IPS-18c (cell line): ENCODE measurements at regions not wholly inside any gene's neighbourhood (a gene's known extent, or its start where the extent isn't known, plus 50 kb on each side); places are given as distances from the start of the nearest gene placed in this dataset.

Experiments
- H3K4me3 ChIP-seq: 2 replicates; pipeline ENCODE4 v1.7.0; 2013; ENCODE audit warnings: low read depth, mild to moderate bottlenecking, low read length, moderate library complexity; ENCODE audit not compliant: insufficient read depth
- H3K9me3 ChIP-seq: one replicate; pipeline ENCODE4 v1.6.1; 2013; ENCODE audit warnings: mild to moderate bottlenecking, low read length, moderate library complexity; ENCODE audit not compliant: control insufficient read depth, insufficient read depth

- Histone ChIP-seq H3K9me3 (peaks cover 6% of the 10 kb centered on the region), H3K4me3 (no peak overlapping the region)
Observed at GRCh38 chr10:131616040-131616439, 284.8 kb upstream of the PPP2R2D start.

GRCh38 chr10:131617113-131617858 is 283.5 kb upstream of the PPP2R2D start:
- Histone ChIP-seq H3K4me3 (no peak overlapping the region), H3K9me3 (peaks cover 9% of the 10 kb centered on the region)

- peaks cover 9% of the 10 kb centered on the region for H3K9me3 ChIP-seq
- no peak overlapping the region for H3K4me3 ChIP-seq
Observed at GRCh38 chr10:131618587-131619267, 282.1 kb upstream of the PPP2R2D start.

- peaks cover 12% of the 10 kb centered on the region for H3K9me3 ChIP-seq
- no peak overlapping the region for H3K4me3 ChIP-seq
Observed at GRCh38 chr10:131620314-131620713, 280.5 kb upstream of the PPP2R2D start.

GRCh38 chr10:131620904-131621303 is 279.9 kb upstream of the PPP2R2D start:
- Histone ChIP-seq H3K4me3 (no peak overlapping the region), H3K9me3 (peaks cover 12% of the 10 kb centered on the region)

GRCh38 chr10:131621784-131622624 is 278.8 kb upstream of the PPP2R2D start:
- Histone ChIP-seq H3K4me3 (no peak overlapping the region), H3K9me3 (peaks cover 12% of the 10 kb centered on the region)

- Histone ChIP-seq H3K9me3 (peaks cover 7% of the 10 kb centered on the region), H3K4me3 (no peak overlapping the region)
Observed at GRCh38 chr10:131625041-131625440, 275.8 kb upstream of the PPP2R2D start.

- Histone ChIP-seq H3K9me3 (peaks cover 7% of the 10 kb centered on the region), H3K4me3 (no peak overlapping the region)
Observed at GRCh38 chr10:131626274-131626673, 274.5 kb upstream of the PPP2R2D start.

- H3K4me3 ChIP-seq: no peak overlapping the region
- H3K9me3 ChIP-seq: peaks cover 4% of the 10 kb centered on the region
Observed at GRCh38 chr10:131629026-131629770, 271.6 kb upstream of the PPP2R2D start.

- H3K4me3 ChIP-seq: no peak overlapping the region
- peaks cover 2% of the 10 kb centered on the region for H3K9me3 ChIP-seq
Observed at GRCh38 chr10:131630772-131631258, 270.0 kb upstream of the PPP2R2D start.

GRCh38 chr10:131631619-131632018 is 269.2 kb upstream of the PPP2R2D start:
- no peak overlapping the region for H3K4me3 ChIP-seq
- peaks cover 2% of the 10 kb centered on the region for H3K9me3 ChIP-seq

GRCh38 chr10:131635564-131636015 is 265.2 kb upstream of the PPP2R2D start:
- Histone ChIP-seq H3K9me3 (peaks cover 2% of the 10 kb centered on the region), H3K4me3 (no peak overlapping the region)

- no peak overlapping the region for H3K4me3 ChIP-seq
- H3K9me3 ChIP-seq: peaks cover 2% of the 10 kb centered on the region
Observed at GRCh38 chr10:131636116-131636515, 264.7 kb upstream of the PPP2R2D start.

GRCh38 chr10:131636841-131637724 is 263.7 kb upstream of the PPP2R2D start:
- H3K4me3 ChIP-seq: no peak overlapping the region
- peaks cover 2% of the 10 kb centered on the region for H3K9me3 ChIP-seq

GRCh38 chr10:131638049-131638879 is 262.5 kb upstream of the PPP2R2D start:
- no peak overlapping the region for H3K4me3 ChIP-seq
- peaks cover 2% of the 10 kb centered on the region for H3K9me3 ChIP-seq
